AG04450 (cell line): ENCODE measurements at regions not wholly inside any gene's neighbourhood (a gene's known extent, or its start where the extent isn't known, plus 50 kb on each side); places are given as distances from the start of the nearest gene placed in this dataset.

Source experiments
- CTCF ChIA-PET: fragments of 300-600, 350-600 bp; formaldehyde crosslinking; extraction: SDS; loops from one replicate; lab custom pipeline; 2022; ENCODE audit warnings: antibody characterized with exemption, inconsistent platforms; lab: Charles Lee
- POLR2A ChIA-PET: fragments of 350-600 bp; formaldehyde crosslinking; extraction: SDS; loops from one replicate; lab custom pipeline; 2021; ENCODE audit warnings: antibody characterized with exemption, inconsistent platforms; lab: Yijun Ruan, JAX
- DNase-seq: peaks from one replicate; pipeline ENCODE4 v3.0.0-alpha.2; 2011; ENCODE audit warnings: low read depth, low spot score
- H3K27ac ChIP-seq: one replicate; pipeline ENCODE4 v1.5.1; 2012; ENCODE audit warnings: low read depth, low read length, control low read depth
- H3K27me3 ChIP-seq: one replicate; pipeline ENCODE4 v1.6.0; 2012; ENCODE audit warnings: low read length; ENCODE audit not compliant: control insufficient read depth, insufficient read depth
- H3K4me3 ChIP-seq: 2 replicates; pipeline ENCODE4 v1.5.1; 2011; ENCODE audit warnings: mild to moderate bottlenecking, low read depth, low read length, control low read depth
- H3K9me3 ChIP-seq: 2 replicates; pipeline ENCODE4 v1.5.1; 2012; ENCODE audit warnings: low read length; ENCODE audit not compliant: control insufficient read depth, insufficient read depth
- TF ChIP-seq, protein P1 (sequence below): IDR thresholded peaks from 2 replicates; pipeline ENCODE4 v1.5.1; 2011; ENCODE audit warnings: low read depth, low read length, control low read depth, inconsistent platforms

DNA sequence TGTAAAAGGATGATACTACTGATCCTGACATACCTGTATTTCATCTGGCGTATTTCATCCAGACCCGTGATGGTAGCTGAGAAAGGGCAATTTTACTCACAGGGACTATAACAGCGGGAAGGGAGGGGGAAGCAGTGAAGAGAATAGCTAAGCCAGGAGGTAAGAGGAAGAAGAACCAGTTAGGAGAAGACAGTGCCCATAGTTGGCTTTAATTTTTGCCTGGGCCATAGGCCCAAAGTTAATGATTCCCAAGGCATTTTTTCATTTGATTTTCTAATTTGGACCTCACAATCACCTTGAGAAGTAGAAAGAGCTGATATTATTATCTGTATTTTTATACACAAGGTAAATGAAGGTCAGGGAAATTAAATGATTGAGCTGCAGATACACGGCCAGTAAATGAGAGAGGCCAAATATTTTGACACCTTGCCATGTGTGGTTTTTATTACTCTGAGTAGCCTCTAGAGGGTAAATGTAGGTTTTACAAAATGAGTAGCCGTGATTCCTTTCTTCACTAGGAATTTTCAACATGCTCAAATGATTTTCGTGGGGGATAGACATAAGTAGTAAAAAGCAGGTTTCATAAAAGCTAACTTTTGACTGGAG is 382.2 kb downstream of the FUT8 start:
- H3K9me3 ChIP-seq: no peaks in the 10 kb centered on the region
- TF ChIP-seq, protein P1, sequence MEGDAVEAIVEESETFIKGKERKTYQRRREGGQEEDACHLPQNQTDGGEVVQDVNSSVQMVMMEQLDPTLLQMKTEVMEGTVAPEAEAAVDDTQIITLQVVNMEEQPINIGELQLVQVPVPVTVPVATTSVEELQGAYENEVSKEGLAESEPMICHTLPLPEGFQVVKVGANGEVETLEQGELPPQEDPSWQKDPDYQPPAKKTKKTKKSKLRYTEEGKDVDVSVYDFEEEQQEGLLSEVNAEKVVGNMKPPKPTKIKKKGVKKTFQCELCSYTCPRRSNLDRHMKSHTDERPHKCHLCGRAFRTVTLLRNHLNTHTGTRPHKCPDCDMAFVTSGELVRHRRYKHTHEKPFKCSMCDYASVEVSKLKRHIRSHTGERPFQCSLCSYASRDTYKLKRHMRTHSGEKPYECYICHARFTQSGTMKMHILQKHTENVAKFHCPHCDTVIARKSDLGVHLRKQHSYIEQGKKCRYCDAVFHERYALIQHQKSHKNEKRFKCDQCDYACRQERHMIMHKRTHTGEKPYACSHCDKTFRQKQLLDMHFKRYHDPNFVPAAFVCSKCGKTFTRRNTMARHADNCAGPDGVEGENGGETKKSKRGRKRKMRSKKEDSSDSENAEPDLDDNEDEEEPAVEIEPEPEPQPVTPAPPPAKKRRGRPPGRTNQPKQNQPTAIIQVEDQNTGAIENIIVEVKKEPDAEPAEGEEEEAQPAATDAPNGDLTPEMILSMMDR: no peak
- ChIA-PET POLR2A (no interaction called here), CTCF (interaction anchor here (0.6 to 2.9 kb wide), 3 partner anchors 29 to 379 kb away, joined by 3 to 15 read pairs (median 4); no protein-coding TSS in a partner anchor)
- H3K27ac ChIP-seq: no peak overlapping the region
- no peak for DNase-seq
- no peak overlapping the region for H3K4me3 ChIP-seq
- H3K27me3 ChIP-seq: peaks cover 3% of the 10 kb centered on the region

DNA sequence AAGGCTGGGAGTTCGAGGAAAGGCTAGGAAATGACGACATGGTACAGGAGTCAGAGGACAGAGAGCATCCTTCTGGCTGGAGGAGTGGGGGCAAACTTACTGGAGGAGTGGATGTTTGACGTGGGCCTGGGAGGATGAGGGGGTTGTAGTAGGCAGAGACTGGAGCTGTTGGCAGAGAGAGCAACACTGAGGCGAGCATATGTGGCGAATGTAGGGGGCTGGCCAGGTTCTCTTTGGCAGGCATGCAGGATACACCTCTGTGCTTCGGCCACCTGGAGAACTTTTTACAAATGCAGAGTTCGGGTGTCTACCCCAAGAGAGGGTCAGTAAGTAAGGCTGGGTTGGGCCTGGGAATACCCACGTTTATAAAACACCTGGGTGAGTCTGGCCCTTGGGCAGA is 385.7 kb downstream of the FUT8 start:
- TF ChIP-seq, protein P1: no peak
- peaks cover 8% of the 10 kb centered on the region for H3K27me3 ChIP-seq
- ChIA-PET POLR2A (no interaction called here), CTCF (interaction anchor here (1.7 kb wide), 1 partner anchor 27 kb away, joined by 5 read pairs; no protein-coding TSS in a partner anchor)
- no peak overlapping the region for H3K27ac ChIP-seq
- H3K9me3 ChIP-seq: no peaks in the 10 kb centered on the region
- no peak for DNase-seq
- H3K4me3 ChIP-seq: no peak overlapping the region

DNA sequence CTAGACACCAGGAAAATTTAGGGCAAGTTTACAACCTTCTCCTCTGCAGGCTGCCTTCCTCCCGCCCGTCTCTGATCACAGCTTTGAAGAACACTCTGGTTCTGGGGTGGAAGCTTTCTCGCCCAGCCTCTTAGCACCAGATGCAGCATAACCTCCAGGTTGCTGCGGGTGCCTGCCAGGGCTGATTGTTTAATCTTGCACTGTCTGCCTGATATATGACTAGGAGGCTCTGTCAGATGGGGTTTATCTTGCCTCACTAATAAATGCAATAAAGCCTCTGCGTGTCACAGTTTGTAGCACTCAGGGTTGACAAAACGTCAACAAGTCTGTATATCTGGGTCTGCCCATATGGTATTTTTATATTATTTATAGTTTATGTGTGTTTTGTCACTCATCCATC is 388.2 kb downstream of the FUT8 start:
- no peak for DNase-seq

DNA sequence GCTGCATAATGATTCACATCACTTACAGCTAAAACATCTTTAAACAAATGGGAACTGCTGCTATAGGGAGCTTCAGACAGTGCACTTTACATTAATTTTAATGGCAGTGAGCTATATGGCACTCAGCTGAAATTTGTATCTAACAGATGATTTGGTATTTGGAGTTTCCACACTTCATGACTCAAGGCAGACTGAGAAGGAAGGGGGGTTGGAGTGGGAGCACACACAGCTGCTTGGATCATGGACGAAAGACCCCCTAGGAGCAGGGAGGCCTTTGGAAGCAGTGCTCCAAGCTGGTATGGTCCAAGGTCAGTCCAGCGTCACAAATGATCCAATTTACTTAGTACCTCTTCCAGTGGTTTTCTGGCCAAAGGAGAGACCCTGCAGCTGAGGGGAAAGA is 389.7 kb downstream of the FUT8 start:
- no peak for DNase-seq
- no peak overlapping the region for H3K27ac ChIP-seq
- TF ChIP-seq, protein P1: no peak
- ChIA-PET CTCF (no interaction called here), POLR2A (no interaction called here)
- H3K9me3 ChIP-seq: no peaks in the 10 kb centered on the region
- H3K4me3 ChIP-seq: no peak overlapping the region
- peaks cover 7% of the 10 kb centered on the region for H3K27me3 ChIP-seq

More for the DNA sequence above, 388.2 kb downstream of the FUT8 start:
- TF ChIP-seq, protein P1: no peak
- Histone ChIP-seq H3K4me3 (no peak overlapping the region), H3K27ac (no peak overlapping the region), H3K9me3 (no peaks in the 10 kb centered on the region), H3K27me3 (peaks cover 5% of the 10 kb centered on the region)
- ChIA-PET CTCF (no interaction called here), POLR2A (no interaction called here)

DNA sequence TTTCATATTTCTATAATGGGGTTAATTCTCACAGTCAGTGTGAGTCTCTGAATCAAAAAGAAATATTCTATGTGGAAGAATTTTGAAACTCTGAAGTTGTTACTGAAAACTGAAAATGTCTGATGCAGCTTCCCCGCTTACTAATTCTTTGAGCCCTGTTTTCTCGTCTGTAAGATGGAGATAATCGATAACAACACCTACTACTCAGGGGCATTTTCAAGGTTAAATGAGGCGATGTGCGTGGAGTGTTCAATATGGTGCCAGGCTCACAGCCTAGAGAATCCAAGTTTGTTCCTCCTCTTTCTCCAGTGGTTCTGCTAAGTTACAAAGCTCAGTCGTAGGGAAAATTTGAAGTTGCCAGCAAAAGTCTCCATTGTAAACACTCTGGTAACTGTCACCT is 391.4 kb downstream of the FUT8 start:
- H3K27me3 ChIP-seq: peaks cover 7% of the 10 kb centered on the region
- no peak for DNase-seq
- H3K4me3 ChIP-seq: no peak overlapping the region
- peaks cover 5% of the 10 kb centered on the region for H3K9me3 ChIP-seq
- POLR2A ChIA-PET: no interaction called here
- CTCF ChIA-PET: interaction anchor here (1.4 to 2.1 kb wide), 2 partner anchors 21 to 389 kb away, joined by 5 to 8 read pairs; no protein-coding TSS in a partner anchor
- H3K27ac ChIP-seq: no peak overlapping the region
- TF ChIP-seq, protein P1: no peak
